ENCODE measurements at regions not wholly inside any gene's neighbourhood (a gene's known extent, or its start where the extent isn't known, plus 50 kb on each side); places are given as distances from the start of the nearest gene placed in this dataset.

GRCh38 chr7:81506609-81507008 lies 263.2 kb downstream of the HGF start (continued):
- TF ChIP-seq POLR2AphosphoS2 (conservative IDR thresholded peaks at IDR 0.05; ENCODE audit: low read length) (no peak), SMC3 (IDR thresholded peaks at IDR 0.05) (no peak), EHF (CRISPR knock-in tag; IDR thresholded peaks at IDR 0.05) (no peak), ZSCAN20 (CRISPR knock-in tag; IDR thresholded peaks at IDR 0.05) (no peak)

DNA sequence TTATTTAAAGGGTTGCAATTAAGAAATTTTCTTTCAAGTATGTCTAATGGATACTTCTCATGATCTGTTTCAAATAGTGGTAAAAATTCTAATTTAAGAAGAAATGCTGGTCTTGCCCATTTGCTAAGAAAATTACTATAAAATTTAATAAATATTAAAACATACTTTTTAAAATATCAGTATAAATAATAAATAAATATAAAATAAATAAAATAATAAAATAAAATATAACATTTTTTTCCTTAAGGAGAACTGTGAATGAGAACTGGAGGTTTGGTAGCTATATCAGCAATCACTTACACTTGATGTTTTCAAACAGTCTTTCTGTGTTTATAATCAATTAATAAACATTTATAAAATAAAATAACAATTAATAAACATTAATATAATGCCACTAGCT lies 266.1 kb downstream of the HGF start:
- TF ChIP-seq PBX3 (IDR thresholded peaks at IDR 0.05) (no peak), NR3C1 (IDR thresholded peaks at IDR 0.05) (no peak), FOSL2 (IDR thresholded peaks at IDR 0.05) (no peak), FOSL2 (CRISPR knock-in tag; IDR thresholded peaks at IDR 0.05) (no peak), RARB (CRISPR knock-in tag; IDR thresholded peaks at IDR 0.05) (no peak), RNF2 (IDR thresholded peaks at IDR 0.05; ENCODE audit: borderline replicate concordance, low read depth) (no peak), CHD2 (IDR thresholded peaks at IDR 0.05; ENCODE audit: low read length, partially characterized antibody) (no peak), HOXB13 (CRISPR knock-in tag; IDR thresholded peaks at IDR 0.05; ENCODE audit: low read depth) (no peak), CBX2 (IDR thresholded peaks at IDR 0.05; ENCODE audit: borderline replicate concordance, low read depth) (no peak), BCL3 (IDR thresholded peaks at IDR 0.05) (no peak), HOXA7 (CRISPR knock-in tag; IDR thresholded peaks at IDR 0.05) (no peak), HEYL (CRISPR knock-in tag; IDR thresholded peaks at IDR 0.05) (no peak), ESRRA (IDR thresholded peaks at IDR 0.05; ENCODE audit: borderline replicate concordance, low read length) (no peak), CEBPB (IDR thresholded peaks at IDR 0.05) (no peak), REST (IDR thresholded peaks at IDR 0.05) (no peak), EHF (CRISPR knock-in tag; IDR thresholded peaks at IDR 0.05) (no peak), ELK1 (IDR thresholded peaks at IDR 0.05; ENCODE audit: low read depth, low read length) (no peak), KDM1A (IDR thresholded peaks at IDR 0.05; ENCODE audit: low read depth) (no peak), FOSB (CRISPR knock-in tag; IDR thresholded peaks at IDR 0.05) (no peak)
- H3K4me3 ChIP-seq: no peak overlapping the region
- ChIA-PET POLR2A (no interaction called here), CTCF (interaction anchor here (0.6 to 4.2 kb wide), 4 partner anchors 13 to 1101 kb away, joined by 3 to 21 read pairs (median 4); no protein-coding TSS in a partner anchor)
- no peak overlapping the region for H3K4me2 ChIP-seq
- H3K27ac ChIP-seq: no peak overlapping the region
- no peak for DNase-seq (ENCODE audit: low read depth in 1 of 2, low spot score in 1 of 2)
- no peak for ATAC-seq
- no peak for FAIRE-seq
- H3K9me3 ChIP-seq: no peaks in the 10 kb centered on the region
- H3K4me1 ChIP-seq: peaks cover 15% of the 10 kb centered on the region
